HEK293 (cell line): ENCODE measurements at regions not wholly inside any gene's neighbourhood (a gene's known extent, or its start where the extent isn't known, plus 50 kb on each side); places are given as distances from the start of the nearest gene placed in this dataset.

Experiments used
- CTCF ChIP-seq: fragments of 450-650 bp; formaldehyde crosslinking; IDR thresholded peaks from 2 replicates; pipeline ENCODE4 v1.5.1; 2016; ENCODE audit warnings: missing biosample characterization, missing genetic modification characterization
- EGR2 ChIP-seq: fragments of 450-650 bp; formaldehyde crosslinking; IDR thresholded peaks from 2 replicates; pipeline ENCODE4 v1.5.1; 2016; ENCODE audit warnings: low read depth, missing biosample characterization, missing genetic modification characterization
- PATZ1 ChIP-seq: fragments of 450-650 bp; formaldehyde crosslinking; IDR thresholded peaks from 2 replicates; pipeline ENCODE4 v1.5.1; 2016; ENCODE audit warnings: missing biosample characterization, missing genetic modification characterization
- REPIN1 ChIP-seq: fragments of 450-650 bp; formaldehyde crosslinking; IDR thresholded peaks from 2 replicates; pipeline ENCODE4 v1.5.1; 2017; ENCODE audit warnings: missing biosample characterization, missing genetic modification characterization, low read depth
- SCRT1 ChIP-seq: fragments of 450-650 bp; formaldehyde crosslinking; IDR thresholded peaks from 2 replicates; pipeline ENCODE4 v1.5.1; 2016; ENCODE audit warnings: missing biosample characterization, missing genetic modification characterization, borderline replicate concordance
- YY1 ChIP-seq: fragments of 450-650 bp; formaldehyde crosslinking; IDR thresholded peaks from 2 replicates; pipeline ENCODE4 v1.5.1; 2018; ENCODE audit warnings: missing biosample characterization, missing genetic modification characterization
- ZEB2 ChIP-seq: fragments of 450-650 bp; formaldehyde crosslinking; IDR thresholded peaks from 2 replicates; pipeline ENCODE4 v1.5.1; 2016; ENCODE audit warnings: missing biosample characterization, missing genetic modification characterization
- ZNF121 ChIP-seq: fragments of 450-650 bp; formaldehyde crosslinking; IDR thresholded peaks from 2 replicates; pipeline ENCODE4 v1.5.1; 2016; ENCODE audit warnings: missing biosample characterization, missing genetic modification characterization
- ZNF16 ChIP-seq: fragments of 450-650 bp; formaldehyde crosslinking; IDR thresholded peaks from 2 replicates; pipeline ENCODE4 v1.5.1; 2016; ENCODE audit warnings: low read depth, missing biosample characterization, missing genetic modification characterization
- ZNF169 ChIP-seq: fragments of 450-650 bp; formaldehyde crosslinking; IDR thresholded peaks from 2 replicates; pipeline ENCODE4 v1.5.1; 2016; ENCODE audit warnings: missing biosample characterization, missing genetic modification characterization
- ZNF18 ChIP-seq: fragments of 450-650 bp; formaldehyde crosslinking; IDR thresholded peaks from 2 replicates; pipeline ENCODE4 v1.5.1; 2016; ENCODE audit warnings: missing biosample characterization, missing genetic modification characterization
- ZNF239 ChIP-seq: fragments of 450-650 bp; formaldehyde crosslinking; IDR thresholded peaks from 2 replicates; pipeline ENCODE4 v1.5.1; 2016; ENCODE audit warnings: missing biosample characterization, missing genetic modification characterization
- ZNF747 ChIP-seq: fragments of 450-650 bp; formaldehyde crosslinking; IDR thresholded peaks from 2 replicates; pipeline ENCODE4 v1.5.1; 2016; ENCODE audit warnings: missing biosample characterization, missing genetic modification characterization
- ZXDB ChIP-seq: fragments of 450-650 bp; formaldehyde crosslinking; IDR thresholded peaks from 2 replicates; pipeline ENCODE4 v1.5.1; 2016; ENCODE audit warnings: missing biosample characterization, missing genetic modification characterization

GRCh38 chr1:59243550-59243949 lies 53.3 kb upstream of the FGGY start:
- TF ChIP-seq ZNF16 (no peak), CTCF (no peak), ZNF239 (tag by site-specific recombination) (no peak), SCRT1 (tag by site-specific recombination) (no peak), ZNF747 (no peak), PATZ1 (no peak), ZEB2 (tag by site-specific recombination) (no peak), EGR2 (no peak), ZNF121 (tag by site-specific recombination) (no peak), YY1 (no peak), ZNF169 (no peak), REPIN1 (tag by site-specific recombination) (no peak), ZXDB (no peak), ZNF18 (tag by site-specific recombination) (no peak)
